Keratinocyte (primary cell): ENCODE measurements at regions not wholly inside any gene's neighbourhood (a gene's known extent, or its start where the extent isn't known, plus 50 kb on each side); places are given as distances from the start of the nearest gene placed in this dataset.

ENCODE experiments used
- DNase-seq: peaks from one replicate; pipeline ENCODE4 v3.0.0-alpha.2; 2011; ENCODE audit warnings: low read depth, missing footprints, low spot score
- FAIRE-seq: peaks from 2 replicates; lab custom pipeline; 2011; peaks lifted over from hg19 to GRCh38; lab: Jason Lieb, UNC
- H2AFZ ChIP-seq: 2 replicates; pipeline ENCODE4 v1.6.0; 2012; ENCODE audit warnings: low read length, control low read depth, inconsistent platforms; ENCODE audit not compliant: control insufficient read depth
- H3K27ac ChIP-seq: 2 replicates; pipeline ENCODE4 v1.5.1; 2011; ENCODE audit warnings: low read length; ENCODE audit not compliant: control insufficient read depth, insufficient read depth
- H3K27me3 ChIP-seq: 3 replicates; pipeline ENCODE4 v1.6.0; 2011; ENCODE audit warnings: low read length; ENCODE audit not compliant: control insufficient read depth, insufficient read depth; ENCODE audit errors: extremely low read depth
- H3K36me3 ChIP-seq, 2 experiments: 2 replicates in 1 of 2; 3 replicates in 1 of 2; pipeline ENCODE4 v1.5.1; 2011; ENCODE audit warnings: low read length in 2 of 2, mild to moderate bottlenecking in 1 of 2; ENCODE audit not compliant: control insufficient read depth in 2 of 2, insufficient read depth in 2 of 2; ENCODE audit errors: extremely low read depth in 1 of 2
- H3K4me1 ChIP-seq: 3 replicates; pipeline ENCODE4 v1.5.1; 2011; ENCODE audit warnings: low read length; ENCODE audit not compliant: control insufficient read depth, insufficient read depth; ENCODE audit errors: extremely low read depth
- H3K4me2 ChIP-seq: 3 replicates; pipeline ENCODE4 v1.6.0; 2011; ENCODE audit warnings: low read depth, low read length; ENCODE audit not compliant: control insufficient read depth, insufficient read depth; ENCODE audit errors: extremely low read depth
- H3K4me3 ChIP-seq, 3 experiments: fragments of 200-600 bp in 1 of 3; sonication (generic) in 1 of 3; 2 replicates in 2 of 3; 3 replicates in 1 of 3; pipeline ENCODE4 v1.5.1; 2011 to 2016; ENCODE audit warnings: low read length in 3 of 3, mild to moderate bottlenecking in 3 of 3, control low read depth in 2 of 3, inconsistent platforms in 1 of 3, low read depth in 1 of 3, mixed read lengths in 1 of 3, mixed run types in 1 of 3, moderate library complexity in 1 of 3; ENCODE audit not compliant: control insufficient read depth in 2 of 3, insufficient read depth in 2 of 3; ENCODE audit errors: extremely low read depth in 1 of 3
- H3K79me2 ChIP-seq: 2 replicates; pipeline ENCODE4 v1.6.0; 2012; ENCODE audit warnings: low read length; ENCODE audit not compliant: control insufficient read depth, insufficient read depth
- H3K9ac ChIP-seq: 3 replicates; pipeline ENCODE4 v1.6.0; 2011; ENCODE audit warnings: low read length; ENCODE audit not compliant: control insufficient read depth, insufficient read depth; ENCODE audit errors: extremely low read depth
- H3K9me1 ChIP-seq: 3 replicates; pipeline ENCODE4 v1.6.0; 2011; ENCODE audit warnings: low read length; ENCODE audit not compliant: control insufficient read depth, insufficient read depth; ENCODE audit errors: extremely low read depth
- H3K9me3 ChIP-seq: 2 replicates; pipeline ENCODE4 v1.5.1; 2012; ENCODE audit warnings: low read depth, low read length; ENCODE audit not compliant: control insufficient read depth
- H4K20me1 ChIP-seq: 3 replicates; pipeline ENCODE4 v1.6.0; 2011; ENCODE audit warnings: low read length; ENCODE audit not compliant: control insufficient read depth, insufficient read depth; ENCODE audit errors: extremely low read depth
- CTCF ChIP-seq, 3 experiments: IDR thresholded peaks in 1 of 3; conservative IDR thresholded peaks in 1 of 3; optimal IDR thresholded peaks in 1 of 3; 2 replicates in 2 of 3; 3 replicates in 1 of 3; pipeline versions ENCODE3 to v1.5.1; 2011; ENCODE audit warnings: low read length in 3 of 3, mild to moderate bottlenecking in 3 of 3, moderate library complexity in 2 of 3, control low read depth in 1 of 3, inconsistent platforms in 1 of 3; ENCODE audit not compliant: insufficient read depth in 2 of 3; ENCODE audit errors: extremely low read depth in 1 of 3
- EZH2 ChIP-seq: IDR thresholded peaks from one replicate; pipeline ENCODE4 v1.6.1; 2012; ENCODE audit warnings: inconsistent platforms, mild to moderate bottlenecking, low read length, moderate library complexity
- dilution Hi-C: fragments of 300-500 bp; cut with MboI; formaldehyde crosslinking; loops from one replicate; pipeline ENCODE4 v1.7.0; 2020; ENCODE audit warnings: low sequenced_read_pairs; ENCODE audit not compliant: extremely low pct_ligation_motif_present

- peak overlapping the region; percentile 23 for H3K9ac ChIP-seq
- no peak for DNase-seq
- peaks cover 24% of the 10 kb centered on the region for H3K4me1 ChIP-seq
- no peak for TF ChIP-seq CTCF (optimal IDR thresholded peaks at IDR 0.05 in 1 of 3, IDR thresholded peaks at IDR 0.05 in 1 of 3, conservative IDR thresholded peaks at IDR 0.05 in 1 of 3; ENCODE audit: extremely low read depth in 1 of 3, insufficient read depth in 2 of 3, low read length in 3 of 3)
- TF ChIP-seq EZH2: no peak
- H3K9me3 ChIP-seq: no peaks in the 10 kb centered on the region
- no peaks in the 10 kb centered on the region for H4K20me1 ChIP-seq
- peak overlapping the region; percentile 63 for H3K4me2 ChIP-seq
- peak overlapping the region; percentile 51 for H2AFZ ChIP-seq
- H3K27ac ChIP-seq: peak overlapping the region; percentile 56
- H3K9me1 ChIP-seq: no peaks in the 10 kb centered on the region
- no peaks in the 10 kb centered on the region for H3K27me3 ChIP-seq
- H3K79me2 ChIP-seq: no peaks in the 10 kb centered on the region
- peak; percentile 97 for FAIRE-seq
- dilution Hi-C loops: no loop called here
- no peaks in the 10 kb centered on the region for H3K36me3 ChIP-seq
- H3K4me3 ChIP-seq: peak overlapping the region in 2 of 3 experiments; percentile 16 to 32
Measured at GRCh38 chr4:169335331-169335730, 64.6 kb upstream of the SH3RF1 start.

GRCh38 chr4:169334335-169334734, 63.6 kb upstream of the SH3RF1 start:
- Histone ChIP-seq H3K27ac (peak overlapping the region; percentile 56), H3K79me2 (no peaks in the 10 kb centered on the region), H2AFZ (no peak overlapping the region), H3K4me2 (peak overlapping the region; percentile 63), H3K4me1 (peaks cover 24% of the 10 kb centered on the region), H4K20me1 (no peaks in the 10 kb centered on the region), H3K36me3 (no peaks in the 10 kb centered on the region), H3K27me3 (no peaks in the 10 kb centered on the region), H3K9ac (no peak overlapping the region), H3K4me3 (no peak overlapping the region), H3K9me1 (no peaks in the 10 kb centered on the region), H3K9me3 (no peaks in the 10 kb centered on the region)
- peak; percentile 36 for FAIRE-seq
- no peak for DNase-seq
- dilution Hi-C loops: no loop called here
- TF ChIP-seq CTCF (optimal IDR thresholded peaks at IDR 0.05 in 1 of 3, IDR thresholded peaks at IDR 0.05 in 1 of 3, conservative IDR thresholded peaks at IDR 0.05 in 1 of 3; ENCODE audit: extremely low read depth in 1 of 3, insufficient read depth in 2 of 3, low read length in 3 of 3) (no peak), EZH2 (no peak)
